SK-N-SH (cell line): ENCODE measurements at regions not wholly inside any gene's neighbourhood (a gene's known extent, or its start where the extent isn't known, plus 50 kb on each side); places are given as distances from the start of the nearest gene placed in this dataset.
A peak's percentile ranks its signal among the peaks of the same experiment; 100 is the strongest.

Source experiments
- CTCF ChIA-PET: fragments of 300-600, 350-600 bp; formaldehyde crosslinking; extraction: SDS; loops from one replicate; lab custom pipeline; 2021; lab: Yijun Ruan, JAX
- POLR2A ChIA-PET: fragments of 350-600 bp; sonication (Branson Sonifier 250); formaldehyde crosslinking; extraction: SDS; loops from one replicate; lab custom pipeline; 2020; ENCODE audit warnings: antibody characterized with exemption, inconsistent platforms; lab: Yijun Ruan, JAX
- DNase-seq: peaks from one replicate; pipeline ENCODE4 v3.0.0; 2012
- H2AFZ ChIP-seq: fragments of 200-600 bp; sonication (generic); 2 replicates; pipeline ENCODE4 v1.8.1; 2016; ENCODE audit warnings: antibody characterized with exemption, mild to moderate bottlenecking, low read depth
- H3F3A ChIP-seq: fragments of 200-600 bp; sonication (generic); replicated peaks from 2 replicates; pipeline ENCODE3; 2016; ENCODE audit warnings: antibody characterized with exemption, mild to moderate bottlenecking; ENCODE audit not compliant: insufficient read depth
- H3K27ac ChIP-seq, 2 experiments: fragments of 200-500 bp in 1 of 2; fragments of 200-600 bp in 1 of 2; sonication (Bioruptor generic) in 1 of 2; sonication (generic), shearing (Covaris generic) in 1 of 2; 2 replicates each; pipeline versions ENCODE4 v1.5.1 to v1.6.1; 2014 to 2016; ENCODE audit warnings: low read depth in 2 of 2, inconsistent platforms in 1 of 2, low read length in 1 of 2, mild to moderate bottlenecking in 1 of 2, mixed read lengths in 1 of 2
- H3K27me3 ChIP-seq: fragments of 200-600 bp; sonication (generic), shearing (Covaris generic); 2 replicates; pipeline ENCODE4 v1.6.1; 2016; ENCODE audit warnings: mixed run types; ENCODE audit not compliant: insufficient read depth
- H3K36me3 ChIP-seq, 2 experiments: fragments of 200-500 bp in 1 of 2; fragments of 200-600 bp in 1 of 2; sonication (Bioruptor generic) in 1 of 2; sonication (generic) in 1 of 2; replicated peaks in 1 of 2; 2 replicates each; pipeline versions ENCODE3 to v1.5.1; 2014 to 2016; ENCODE audit warnings: low read length in 1 of 2, mild to moderate bottlenecking in 1 of 2; ENCODE audit not compliant: insufficient read depth in 2 of 2, control insufficient read depth in 1 of 2
- H3K4me1 ChIP-seq, 2 experiments: fragments of 200-500 bp in 1 of 2; fragments of 200-600 bp in 1 of 2; sonication (Bioruptor generic) in 1 of 2; sonication (generic), shearing (Covaris generic) in 1 of 2; 2 replicates each; pipeline versions ENCODE4 v1.5.1 to v1.6.1; 2014 to 2016; ENCODE audit warnings: low read depth in 1 of 2, low read length in 1 of 2, mixed run types in 1 of 2; ENCODE audit not compliant: insufficient read depth in 2 of 2, control insufficient read depth in 1 of 2
- H3K4me2 ChIP-seq: fragments of 200-600 bp; sonication (generic), shearing (Covaris generic); 2 replicates; pipeline ENCODE4 v1.6.1; 2017; ENCODE audit warnings: mixed run types
- H3K4me3 ChIP-seq, 2 experiments: fragments of 200-500 bp in 1 of 2; fragments of 200-600 bp in 1 of 2; sonication (Bioruptor generic) in 1 of 2; sonication (generic), shearing (Covaris generic) in 1 of 2; 2 replicates each; pipeline versions ENCODE4 v1.5.1 to v1.8.1; 2014 to 2016; ENCODE audit warnings: low read depth in 2 of 2, inconsistent platforms in 1 of 2, low read length in 1 of 2, mild to moderate bottlenecking in 1 of 2, mixed read lengths in 1 of 2, moderate library complexity in 1 of 2
- H3K79me2 ChIP-seq: fragments of 200-600 bp; sonication (generic); 2 replicates; pipeline ENCODE4 v1.8.1; 2017; ENCODE audit warnings: mild to moderate bottlenecking; ENCODE audit not compliant: insufficient read depth
- H3K9ac ChIP-seq: fragments of 200-600 bp; sonication (generic); 2 replicates; pipeline ENCODE4 v1.6.1; 2017; ENCODE audit warnings: mixed run types
- H3K9me2 ChIP-seq: fragments of 200-600 bp; sonication (generic); 2 replicates; pipeline ENCODE4 v1.6.1; 2017; ENCODE audit warnings: mixed run types
- H3K9me3 ChIP-seq: fragments of 200-600 bp; sonication (generic); 2 replicates; pipeline ENCODE4 v1.6.1; 2017; ENCODE audit warnings: mixed run types, mild to moderate bottlenecking, moderate library complexity
- H4K20me1 ChIP-seq: fragments of 200-600 bp; sonication (generic); 2 replicates; pipeline ENCODE4 v1.6.1; 2017; ENCODE audit warnings: mild to moderate bottlenecking, mixed run types; ENCODE audit not compliant: insufficient read depth
- ELF1 ChIP-seq: IDR thresholded peaks from 2 replicates; pipeline ENCODE4 v1.4.0; 2012
- EP300 ChIP-seq, 2 experiments: IDR thresholded peaks; 2 replicates each; pipeline versions ENCODE4 v1.4.0 to v1.6.1; 2012; ENCODE audit warnings: borderline replicate concordance in 1 of 2, low read depth in 1 of 2, low read length in 1 of 2
- EZH2phosphoT487 ChIP-seq: fragments of 200-600 bp; sonication (generic); IDR thresholded peaks from 2 replicates; pipeline ENCODE4 v1.6.1; 2017; ENCODE audit warnings: low read depth, mixed run types, mild to moderate bottlenecking, antibody characterized with exemption, moderate library complexity, borderline replicate concordance
- FOXJ3 ChIP-seq: sonication (generic); formaldehyde crosslinking; IDR thresholded peaks from 2 replicates; pipeline ENCODE4 v1.5.1; 2020; ENCODE audit warnings: mild to moderate bottlenecking, missing genetic modification reagents
- FOXM1 ChIP-seq: IDR thresholded peaks from 2 replicates; pipeline ENCODE4 v1.4.0; 2012; ENCODE audit warnings: low read depth, mild to moderate bottlenecking
- GATA2 ChIP-seq: sonication (generic); formaldehyde crosslinking; IDR thresholded peaks from 2 replicates; pipeline ENCODE4 v1.5.0; 2020; ENCODE audit warnings: mild to moderate bottlenecking, missing genetic modification reagents
- JUND ChIP-seq: IDR thresholded peaks from 2 replicates; pipeline ENCODE4 v1.4.0; 2012
- NFIC ChIP-seq: IDR thresholded peaks from 2 replicates; pipeline ENCODE4 v1.4.0; 2012; ENCODE audit warnings: borderline replicate concordance
- NRF1 ChIP-seq: IDR thresholded peaks from 2 replicates; pipeline ENCODE4 v1.6.1; 2012; ENCODE audit warnings: low read depth, mild to moderate bottlenecking, low read length
- RAD21 ChIP-seq: IDR thresholded peaks from 2 replicates; pipeline ENCODE4 v1.6.1; 2012; ENCODE audit warnings: mild to moderate bottlenecking, low read length
- RCOR1 ChIP-seq: fragments of 150-350 bp; IDR thresholded peaks from 2 replicates; pipeline ENCODE4 v1.6.1; 2017; ENCODE audit warnings: antibody characterized with exemption, low read length
- RFX5 ChIP-seq: IDR thresholded peaks from 2 replicates; pipeline ENCODE4 v1.6.1; 2012; ENCODE audit warnings: mild to moderate bottlenecking, improper control_type of control experiment, low read length
- RXRA ChIP-seq: IDR thresholded peaks from 2 replicates; pipeline ENCODE4 v1.4.0; 2012; ENCODE audit warnings: low read depth, mild to moderate bottlenecking, borderline replicate concordance
- SMC3 ChIP-seq: IDR thresholded peaks from 2 replicates; pipeline ENCODE4 v1.6.1; 2012; ENCODE audit warnings: low read depth, low read length, improper control_type of control experiment
- TAF1 ChIP-seq: IDR thresholded peaks from 2 replicates; pipeline ENCODE4 v1.6.1; 2012; ENCODE audit warnings: low read depth, mild to moderate bottlenecking, low read length, moderate library complexity, borderline replicate concordance
- TEAD4 ChIP-seq: IDR thresholded peaks from 2 replicates; pipeline ENCODE4 v1.4.0; 2012; ENCODE audit warnings: mild to moderate bottlenecking, borderline replicate concordance; ENCODE audit not compliant: insufficient read depth
- YY1 ChIP-seq: IDR thresholded peaks from 2 replicates; pipeline ENCODE4 v1.4.0; 2012; ENCODE audit warnings: low read depth, mild to moderate bottlenecking
- WGBS: methylation state at CpG from one replicate; pipeline ENCODE4 v1.1.6; 2017; ENCODE audit warnings: low lambda C conversion rate; 5-methylcytosine and 5-hydroxymethylcytosine counted together
- TF ChIP-seq, protein P1 (sequence below): IDR thresholded peaks from 2 replicates; pipeline ENCODE4 v1.4.0; 2012; ENCODE audit warnings: low read depth, borderline replicate concordance
- TF ChIP-seq, protein P2 (sequence below): IDR thresholded peaks from 2 replicates; pipeline ENCODE4; 2012
- TF ChIP-seq, protein P3 (sequence below): IDR thresholded peaks from 2 replicates; pipeline ENCODE4 v1.4.0; 2012; ENCODE audit warnings: low read depth
- TF ChIP-seq, protein P4 (sequence below): fragments of 200-600 bp; sonication (generic); IDR thresholded peaks from 2 replicates; pipeline ENCODE4 v1.6.1; 2017; ENCODE audit warnings: antibody characterized with exemption, mild to moderate bottlenecking, moderate library complexity
- TF ChIP-seq, protein P5 (sequence below): fragments of 150-350 bp; IDR thresholded peaks from 2 replicates; pipeline ENCODE4 v1.6.1; 2016; ENCODE audit warnings: mild to moderate bottlenecking, low read depth, low read length
- TF ChIP-seq, protein P6 (sequence below): fragments of 150-350 bp; IDR thresholded peaks from 2 replicates; pipeline ENCODE4 v1.6.1; 2017; ENCODE audit warnings: antibody characterized with exemption, low read length, low read depth, borderline replicate concordance

DNA sequence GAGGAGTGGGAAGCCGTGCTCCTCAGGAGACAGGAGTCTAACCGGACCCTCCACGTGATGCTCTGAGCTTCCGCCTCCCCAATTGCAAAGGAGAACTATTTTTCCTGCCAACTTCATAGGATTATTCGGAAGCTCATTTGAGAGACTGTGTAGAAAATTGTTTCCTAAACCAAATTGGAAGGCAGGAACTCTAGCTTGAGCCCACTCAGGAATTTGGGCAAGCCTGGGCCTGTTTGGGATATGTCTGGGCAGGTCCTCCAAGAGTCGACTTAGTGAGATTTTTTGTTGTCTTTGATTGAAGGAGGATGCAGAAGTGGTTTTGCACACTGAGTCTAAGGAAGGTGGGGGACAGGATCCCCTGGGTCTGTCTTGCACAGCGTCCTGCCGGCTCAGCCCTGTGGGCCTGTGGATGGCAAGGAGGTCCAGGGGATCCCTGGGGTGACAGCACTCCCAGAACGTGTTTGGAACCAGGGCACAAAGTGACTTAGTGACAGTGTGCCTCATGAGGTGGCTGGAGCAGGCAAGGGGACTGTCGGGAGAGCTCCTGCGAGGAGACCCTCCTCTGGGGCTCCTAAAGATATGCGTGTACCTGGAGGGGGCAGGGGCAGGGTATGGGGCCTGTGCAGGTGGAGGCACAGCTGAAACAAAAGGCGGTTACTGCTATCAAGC lies 283.3 kb downstream of the NSG2 start (continued):
- TF ChIP-seq, protein P1, sequence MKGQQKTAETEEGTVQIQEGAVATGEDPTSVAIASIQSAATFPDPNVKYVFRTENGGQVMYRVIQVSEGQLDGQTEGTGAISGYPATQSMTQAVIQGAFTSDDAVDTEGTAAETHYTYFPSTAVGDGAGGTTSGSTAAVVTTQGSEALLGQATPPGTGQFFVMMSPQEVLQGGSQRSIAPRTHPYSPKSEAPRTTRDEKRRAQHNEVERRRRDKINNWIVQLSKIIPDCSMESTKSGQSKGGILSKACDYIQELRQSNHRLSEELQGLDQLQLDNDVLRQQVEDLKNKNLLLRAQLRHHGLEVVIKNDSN, result no peak
- TF ChIP-seq RFX5 (no peak), SMC3 (no peak), FOXM1 (no peak), FOXJ3 (no peak), NRF1 (no peak), RAD21 (no peak), EP300 (IDR thresholded peaks at IDR 0.05; ENCODE audit: borderline replicate concordance in 1 of 2, low read depth in 1 of 2, low read length in 1 of 2) (no peak), EZH2phosphoT487 (no peak)
- TF ChIP-seq, protein P2, sequence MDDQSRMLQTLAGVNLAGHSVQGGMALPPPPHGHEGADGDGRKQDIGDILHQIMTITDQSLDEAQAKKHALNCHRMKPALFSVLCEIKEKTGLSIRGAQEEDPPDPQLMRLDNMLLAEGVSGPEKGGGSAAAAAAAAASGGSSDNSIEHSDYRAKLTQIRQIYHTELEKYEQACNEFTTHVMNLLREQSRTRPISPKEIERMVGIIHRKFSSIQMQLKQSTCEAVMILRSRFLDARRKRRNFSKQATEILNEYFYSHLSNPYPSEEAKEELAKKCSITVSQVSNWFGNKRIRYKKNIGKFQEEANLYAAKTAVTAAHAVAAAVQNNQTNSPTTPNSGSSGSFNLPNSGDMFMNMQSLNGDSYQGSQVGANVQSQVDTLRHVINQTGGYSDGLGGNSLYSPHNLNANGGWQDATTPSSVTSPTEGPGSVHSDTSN, result no peak

DNA sequence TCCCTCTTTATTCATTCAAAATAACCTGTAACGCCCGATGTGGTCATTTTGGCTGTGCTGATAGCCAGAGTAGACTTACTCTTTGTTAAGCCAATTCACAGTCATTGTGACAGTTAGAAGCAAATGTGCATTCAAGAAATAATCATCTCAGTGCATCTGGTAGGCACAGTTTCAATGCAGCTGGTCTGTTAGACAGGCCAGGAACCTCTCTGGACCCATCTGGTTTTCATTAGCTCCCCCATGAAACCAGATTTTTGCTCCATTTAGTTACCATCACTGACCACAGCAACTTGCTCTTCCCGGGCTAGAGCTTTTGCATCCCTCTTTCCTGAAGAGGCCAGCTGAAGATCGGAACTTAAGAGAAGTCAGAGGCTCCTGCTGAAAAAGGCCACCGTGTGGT lies 284.2 kb downstream of the NSG2 start:
- peak overlapping the region; percentile 49 to 95; a peak in 3 of 4 replicates for H3K27ac ChIP-seq
- CTCF ChIA-PET, result interaction anchor here (0.9 to 9.2 kb wide), 11 partner anchors 10 to 464 kb away, joined by 3 to 141 read pairs (median 8); partner anchors contain the start of gene NSG2
- peak; percentile 85 for DNase-seq
- TF ChIP-seq GATA2 (CRISPR knock-in tag) (peak; percentile 67), RXRA (no peak), RAD21 (no peak), TAF1 (no peak), YY1 (no peak), FOXM1 (no peak), NFIC (peak; percentile 41; the same call in 1 of the 2 replicates), JUND (no peak), RCOR1 (peak; percentile 91), FOXJ3 (peak; percentile 77), TEAD4 (0 out of 2 replicates have a peak, but pooled peaks have one; percentile 22), ELF1 (no peak)
- TF ChIP-seq, protein P3, sequence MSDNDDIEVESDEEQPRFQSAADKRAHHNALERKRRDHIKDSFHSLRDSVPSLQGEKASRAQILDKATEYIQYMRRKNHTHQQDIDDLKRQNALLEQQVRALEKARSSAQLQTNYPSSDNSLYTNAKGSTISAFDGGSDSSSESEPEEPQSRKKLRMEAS, result 0 out of 2 replicates have a peak, but pooled peaks have one; percentile 15
- TF ChIP-seq, protein P4, sequence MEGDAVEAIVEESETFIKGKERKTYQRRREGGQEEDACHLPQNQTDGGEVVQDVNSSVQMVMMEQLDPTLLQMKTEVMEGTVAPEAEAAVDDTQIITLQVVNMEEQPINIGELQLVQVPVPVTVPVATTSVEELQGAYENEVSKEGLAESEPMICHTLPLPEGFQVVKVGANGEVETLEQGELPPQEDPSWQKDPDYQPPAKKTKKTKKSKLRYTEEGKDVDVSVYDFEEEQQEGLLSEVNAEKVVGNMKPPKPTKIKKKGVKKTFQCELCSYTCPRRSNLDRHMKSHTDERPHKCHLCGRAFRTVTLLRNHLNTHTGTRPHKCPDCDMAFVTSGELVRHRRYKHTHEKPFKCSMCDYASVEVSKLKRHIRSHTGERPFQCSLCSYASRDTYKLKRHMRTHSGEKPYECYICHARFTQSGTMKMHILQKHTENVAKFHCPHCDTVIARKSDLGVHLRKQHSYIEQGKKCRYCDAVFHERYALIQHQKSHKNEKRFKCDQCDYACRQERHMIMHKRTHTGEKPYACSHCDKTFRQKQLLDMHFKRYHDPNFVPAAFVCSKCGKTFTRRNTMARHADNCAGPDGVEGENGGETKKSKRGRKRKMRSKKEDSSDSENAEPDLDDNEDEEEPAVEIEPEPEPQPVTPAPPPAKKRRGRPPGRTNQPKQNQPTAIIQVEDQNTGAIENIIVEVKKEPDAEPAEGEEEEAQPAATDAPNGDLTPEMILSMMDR, result 0 out of 2 replicates have a peak, but pooled peaks have one; percentile 6
- TF ChIP-seq, protein P5, sequence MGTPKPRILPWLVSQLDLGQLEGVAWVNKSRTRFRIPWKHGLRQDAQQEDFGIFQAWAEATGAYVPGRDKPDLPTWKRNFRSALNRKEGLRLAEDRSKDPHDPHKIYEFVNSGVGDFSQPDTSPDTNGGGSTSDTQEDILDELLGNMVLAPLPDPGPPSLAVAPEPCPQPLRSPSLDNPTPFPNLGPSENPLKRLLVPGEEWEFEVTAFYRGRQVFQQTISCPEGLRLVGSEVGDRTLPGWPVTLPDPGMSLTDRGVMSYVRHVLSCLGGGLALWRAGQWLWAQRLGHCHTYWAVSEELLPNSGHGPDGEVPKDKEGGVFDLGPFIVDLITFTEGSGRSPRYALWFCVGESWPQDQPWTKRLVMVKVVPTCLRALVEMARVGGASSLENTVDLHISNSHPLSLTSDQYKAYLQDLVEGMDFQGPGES, result no peak
- TF ChIP-seq, protein P2, result peak; percentile 43
- TF ChIP-seq, protein P6, sequence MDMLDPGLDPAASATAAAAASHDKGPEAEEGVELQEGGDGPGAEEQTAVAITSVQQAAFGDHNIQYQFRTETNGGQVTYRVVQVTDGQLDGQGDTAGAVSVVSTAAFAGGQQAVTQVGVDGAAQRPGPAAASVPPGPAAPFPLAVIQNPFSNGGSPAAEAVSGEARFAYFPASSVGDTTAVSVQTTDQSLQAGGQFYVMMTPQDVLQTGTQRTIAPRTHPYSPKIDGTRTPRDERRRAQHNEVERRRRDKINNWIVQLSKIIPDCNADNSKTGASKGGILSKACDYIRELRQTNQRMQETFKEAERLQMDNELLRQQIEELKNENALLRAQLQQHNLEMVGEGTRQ, result no peak

More for the DNA sequence above, 284.2 kb downstream of the NSG2 start:
- Histone ChIP-seq H3K27me3 (no peaks in the 10 kb centered on the region), H3K9ac (no peak overlapping the region), H3K9me3 (no peaks in the 10 kb centered on the region), H3F3A (peaks cover 5% of the 10 kb centered on the region), H3K36me3 (no peaks in the 10 kb centered on the region), H2AFZ (peak overlapping the region; percentile 56; the same call in 1 of the 2 replicates), H4K20me1 (no peaks in the 10 kb centered on the region), H3K4me2 (peak overlapping the region; percentile 21; the same call in 1 of the 2 replicates), H3K79me2 (no peaks in the 10 kb centered on the region), H3K9me2 (no peaks in the 10 kb centered on the region), H3K4me1 (peaks cover 17 to 49% of the 10 kb centered on the region in 2 experiments), H3K4me3 (peak overlapping the region in 1 of 2 experiments; percentile 19; a peak in 1 of 4 replicates)
- 26% methylated on average over 5 of the region's 5 CpGs for WGBS
- POLR2A ChIA-PET, result interaction anchor here (0.5 to 1.1 kb wide), 5 partner anchors 9 to 473 kb away, joined by 3 to 4 read pairs (median 3); partner anchors contain the start of gene MSX2
